HCT116 (cell line): ENCODE measurements at regions not wholly inside any gene's neighbourhood (a gene's known extent, or its start where the extent isn't known, plus 50 kb on each side); places are given as distances from the start of the nearest gene placed in this dataset.

Source experiments
- ATAC-seq: fragments of 200-7000 bp; cut with Tn5 transposase; 2 replicates; pipeline ENCODE4 v1.9.1; 2020; ENCODE audit warnings: mild to moderate bottlenecking, moderate library complexity
- BruUV-seq: library from RNA; stranded (reverse); fragments of 400-500 nt; replicated peaks from 2 replicates; lab custom pipeline; 2021; lab: Mats Ljungman, UMichigan
- CTCF ChIA-PET: fragments of 300-600 bp; sonication (Branson Sonifier 250); formaldehyde crosslinking; loops from one replicate; lab custom pipeline; 2021; ENCODE audit warnings: antibody characterized with exemption; lab: Charles Lee
- POLR2A ChIA-PET: fragments of 300-600, 350-600 bp; sonication (Branson Sonifier 250); formaldehyde crosslinking; loops from one replicate; lab custom pipeline; 2021; ENCODE audit warnings: antibody characterized with exemption; lab: Charles Lee
- RAD21 ChIA-PET, 2 experiments: fragments of 300-600 bp; sonication (Branson Sonifier 250); formaldehyde crosslinking; loops; one replicate each; lab custom pipeline; 2023; ENCODE audit warnings: low total read pairs in 2 of 2; ENCODE audit not compliant: uncharacterized antibody in 2 of 2, unreplicated experiment in 2 of 2, low non-redundant PET in 1 of 2; lab: Charles Lee
- DNase-seq: peaks from one replicate; pipeline ENCODE4 v3.0.0-alpha.2; 2010; ENCODE audit warnings: low read depth, low spot score
- H2AFZ ChIP-seq: fragments of 200-600 bp; shearing (Covaris generic), sonication (generic); 2 replicates; pipeline ENCODE4 v1.6.1; 2017; ENCODE audit warnings: low read depth, mixed run types, mixed read lengths, antibody characterized with exemption, low read length; ENCODE audit not compliant: poor library complexity, severe bottlenecking
- H3K27ac ChIP-seq: 2 replicates; pipeline ENCODE4 v1.5.1; 2012; ENCODE audit warnings: low read depth, low read length
- H3K27me3 ChIP-seq: fragments of 200-600 bp; sonication (generic); 2 replicates; pipeline ENCODE4 v1.6.1; 2016; ENCODE audit warnings: mixed run types, low read length, mixed read lengths; ENCODE audit not compliant: insufficient read depth
- H3K36me3 ChIP-seq, 2 experiments: fragments of 200-500 bp in 1 of 2; fragments of 200-600 bp in 1 of 2; sonication (Bioruptor generic) in 1 of 2; sonication (generic) in 1 of 2; 2 replicates each; pipeline versions ENCODE4 v1.5.1 to v1.6.1; 2014 to 2016; ENCODE audit warnings: low read length in 2 of 2, inconsistent platforms in 1 of 2, mixed read lengths in 1 of 2, mixed run types in 1 of 2; ENCODE audit not compliant: insufficient read depth in 2 of 2, control insufficient read depth in 1 of 2
- H3K4me1 ChIP-seq, 2 experiments: fragments of 200-600 bp in 1 of 2; sonication (generic) in 1 of 2; 2 replicates each; pipeline versions ENCODE4 v1.5.1 to v1.6.1; 2012 to 2017; ENCODE audit warnings: low read length in 2 of 2, inconsistent platforms in 1 of 2, mild to moderate bottlenecking in 1 of 2, mixed read lengths in 1 of 2, mixed run types in 1 of 2, moderate library complexity in 1 of 2; ENCODE audit not compliant: insufficient read depth in 2 of 2, control insufficient read depth in 1 of 2
- H3K4me2 ChIP-seq: fragments of 200-600 bp; sonication (generic); 2 replicates; pipeline ENCODE4 v1.6.1; 2017; ENCODE audit warnings: mixed run types, low read length, mixed read lengths
- H3K4me3 ChIP-seq, 2 experiments: fragments of 200-600 bp in 1 of 2; sonication (generic) in 1 of 2; replicated peaks in 1 of 2; 2 replicates each; pipeline ENCODE4 v1.5.1; 2011 to 2016; ENCODE audit warnings: low read length in 2 of 2, control low read depth in 1 of 2, low read depth in 1 of 2, mild to moderate bottlenecking in 1 of 2, mixed read lengths in 1 of 2, mixed run types in 1 of 2
- H3K79me2 ChIP-seq: fragments of 200-600 bp; sonication (generic); 2 replicates; pipeline ENCODE4 v1.6.1; 2017; ENCODE audit warnings: mild to moderate bottlenecking, mixed run types, low read length, moderate library complexity, mixed read lengths; ENCODE audit not compliant: insufficient read depth
- H3K9ac ChIP-seq: fragments of 200-600 bp; sonication (generic); 2 replicates; pipeline ENCODE4 v1.6.1; 2016; ENCODE audit warnings: low read length, mixed read lengths
- H3K9me2 ChIP-seq: fragments of 200-600 bp; sonication (generic), shearing (Covaris generic); 2 replicates; pipeline ENCODE4 v1.6.1; 2017; ENCODE audit warnings: mixed run types, mild to moderate bottlenecking, moderate library complexity; ENCODE audit not compliant: insufficient read depth
- H3K9me3 ChIP-seq, 2 experiments: fragments of 200-500 bp in 1 of 2; fragments of 200-600 bp in 1 of 2; sonication (Bioruptor generic) in 1 of 2; sonication (generic) in 1 of 2; 2 replicates each; pipeline ENCODE4 v1.6.1; 2014 to 2017; ENCODE audit warnings: low read length in 2 of 2, mixed read lengths in 2 of 2, inconsistent platforms in 1 of 2, low read depth in 1 of 2, mild to moderate bottlenecking in 1 of 2, mixed run types in 1 of 2, moderate library complexity in 1 of 2; ENCODE audit not compliant: control insufficient read depth in 1 of 2, insufficient read depth in 1 of 2
- H4K20me1 ChIP-seq: fragments of 200-600 bp; sonication (generic), shearing (Covaris generic); 2 replicates; pipeline ENCODE4 v1.6.1; 2017; ENCODE audit warnings: mixed run types, mild to moderate bottlenecking, moderate library complexity; ENCODE audit not compliant: insufficient read depth
- CEBPB ChIP-seq: IDR thresholded peaks from 2 replicates; pipeline ENCODE4 v1.6.1; 2012; ENCODE audit warnings: low read depth
- EGR1 ChIP-seq: IDR thresholded peaks from 2 replicates; pipeline ENCODE4 v1.6.1; 2012; ENCODE audit warnings: low read depth
- EZH2phosphoT487 ChIP-seq: fragments of 200-600 bp; IDR thresholded peaks from 2 replicates; pipeline ENCODE4 v1.6.1; 2018; ENCODE audit warnings: antibody characterized with exemption, borderline replicate concordance
- FOSL1 ChIP-seq: IDR thresholded peaks from 2 replicates; pipeline ENCODE4 v1.6.1; 2012; ENCODE audit warnings: low read depth
- JUND ChIP-seq: IDR thresholded peaks from 2 replicates; pipeline ENCODE4 v1.6.1; 2012
- POLR2A ChIP-seq: IDR thresholded peaks from 2 replicates; pipeline ENCODE4 v1.7.0; 2011; ENCODE audit warnings: borderline replicate concordance; ENCODE audit not compliant: insufficient read depth, insufficient read length; ENCODE audit errors: extremely low read depth
- POLR2AphosphoS5 ChIP-seq: IDR thresholded peaks from 2 replicates; pipeline ENCODE4 v1.6.1; 2011; ENCODE audit warnings: mild to moderate bottlenecking, low read depth, low read length, moderate library complexity
- RAD21 ChIP-seq: IDR thresholded peaks from 2 replicates; pipeline ENCODE4 v1.6.1; 2012; ENCODE audit warnings: low read depth, mild to moderate bottlenecking
- SP1 ChIP-seq: IDR thresholded peaks from 2 replicates; pipeline ENCODE4 v1.6.1; 2012; ENCODE audit warnings: low read depth
- SRF ChIP-seq: IDR thresholded peaks from 2 replicates; pipeline ENCODE4 v1.6.1; 2012; ENCODE audit warnings: low read depth
- intact Hi-C: fragments of 100-400 bp; cut with micrococcal nuclease; formaldehyde crosslinking; loops from 2 replicates; pipeline ENCODE4 v1.10.0; 2022
- TF ChIP-seq, protein P1 (sequence below): IDR thresholded peaks from 2 replicates; pipeline ENCODE4 v1.6.1; 2012
- TF ChIP-seq, protein P2 (sequence below): IDR thresholded peaks from 2 replicates; pipeline ENCODE4 v1.6.1; 2011; ENCODE audit warnings: mild to moderate bottlenecking, low read length, moderate library complexity; ENCODE audit not compliant: insufficient replicate concordance; ENCODE audit errors: extremely low read depth

DNA sequence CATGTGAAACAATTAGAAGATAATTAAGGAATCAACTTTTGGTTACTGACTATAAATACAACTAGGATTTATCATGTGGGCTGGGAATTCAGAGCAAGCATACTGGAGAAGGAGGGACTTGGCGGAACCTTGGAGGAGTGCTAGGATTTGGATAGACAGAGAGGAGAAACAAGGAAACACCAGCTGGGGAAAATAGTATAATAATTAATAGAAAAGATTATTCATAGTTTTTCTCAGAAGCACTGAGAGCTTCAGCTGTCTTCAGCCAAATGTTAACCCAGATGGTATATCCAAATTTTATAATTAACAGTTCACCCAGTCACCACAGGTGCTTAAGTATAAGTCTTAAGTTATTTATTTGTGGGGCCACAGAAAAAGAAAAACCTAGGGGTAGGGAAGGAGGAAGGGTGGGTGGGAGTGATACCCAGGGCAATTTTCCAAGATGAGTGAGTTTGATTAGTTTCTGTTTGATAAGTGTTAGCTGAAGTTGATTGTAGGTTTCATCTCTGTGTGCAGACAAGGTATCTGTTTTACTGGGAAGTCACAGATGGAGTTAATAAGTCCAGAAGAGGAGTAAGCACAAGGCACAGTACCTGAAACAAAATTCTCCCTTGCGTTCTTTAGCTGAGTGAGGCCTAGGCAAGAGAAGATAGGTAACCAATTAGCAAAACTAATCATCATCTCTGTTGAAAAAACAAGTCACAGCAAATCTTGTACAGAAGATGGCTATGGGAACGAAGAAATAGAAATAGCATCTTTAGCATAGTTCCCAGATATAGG lies 175.5 kb downstream of the TFAP2B start:
- H3K27me3 ChIP-seq: no peaks in the 10 kb centered on the region
- DNase-seq: no peak
- CTCF ChIA-PET: no interaction called here
- RAD21 ChIA-PET: no interaction called here
- no peak overlapping the region for H3K4me2 ChIP-seq
- no peaks in the 10 kb centered on the region for H3K36me3 ChIP-seq
- H3K4me3 ChIP-seq: no peak overlapping the region
- no peaks in the 10 kb centered on the region for H3K79me2 ChIP-seq
- no peak overlapping the region for H3K9ac ChIP-seq
- H3K9me3 ChIP-seq: peaks cover 11 to 15% of the 10 kb centered on the region in 2 experiments; a peak in 2 of 4 replicates
- H3K4me1 ChIP-seq: no peaks in the 10 kb centered on the region
- no peaks in the 10 kb centered on the region for H3K9me2 ChIP-seq
- intact Hi-C loops: no loop called here
- POLR2A ChIA-PET: no interaction called here
- no peak for ATAC-seq
- H4K20me1 ChIP-seq: no peaks in the 10 kb centered on the region; the same call in 1 of the 2 replicates
- no peak overlapping the region for H2AFZ ChIP-seq
- TF ChIP-seq, protein P1, sequence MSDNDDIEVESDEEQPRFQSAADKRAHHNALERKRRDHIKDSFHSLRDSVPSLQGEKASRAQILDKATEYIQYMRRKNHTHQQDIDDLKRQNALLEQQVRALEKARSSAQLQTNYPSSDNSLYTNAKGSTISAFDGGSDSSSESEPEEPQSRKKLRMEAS: no peak
- TF ChIP-seq EGR1 (no peak), SP1 (no peak), RAD21 (no peak), POLR2AphosphoS5 (no peak)
- TF ChIP-seq, protein P2, sequence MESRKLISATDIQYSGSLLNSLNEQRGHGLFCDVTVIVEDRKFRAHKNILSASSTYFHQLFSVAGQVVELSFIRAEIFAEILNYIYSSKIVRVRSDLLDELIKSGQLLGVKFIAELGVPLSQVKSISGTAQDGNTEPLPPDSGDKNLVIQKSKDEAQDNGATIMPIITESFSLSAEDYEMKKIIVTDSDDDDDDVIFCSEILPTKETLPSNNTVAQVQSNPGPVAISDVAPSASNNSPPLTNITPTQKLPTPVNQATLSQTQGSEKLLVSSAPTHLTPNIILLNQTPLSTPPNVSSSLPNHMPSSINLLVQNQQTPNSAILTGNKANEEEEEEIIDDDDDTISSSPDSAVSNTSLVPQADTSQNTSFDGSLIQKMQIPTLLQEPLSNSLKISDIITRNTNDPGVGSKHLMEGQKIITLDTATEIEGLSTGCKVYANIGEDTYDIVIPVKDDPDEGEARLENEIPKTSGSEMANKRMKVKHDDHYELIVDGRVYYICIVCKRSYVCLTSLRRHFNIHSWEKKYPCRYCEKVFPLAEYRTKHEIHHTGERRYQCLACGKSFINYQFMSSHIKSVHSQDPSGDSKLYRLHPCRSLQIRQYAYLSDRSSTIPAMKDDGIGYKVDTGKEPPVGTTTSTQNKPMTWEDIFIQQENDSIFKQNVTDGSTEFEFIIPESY: no peak
- BruUV-seq: no TSS peak
- no peak overlapping the region for H3K27ac ChIP-seq

DNA sequence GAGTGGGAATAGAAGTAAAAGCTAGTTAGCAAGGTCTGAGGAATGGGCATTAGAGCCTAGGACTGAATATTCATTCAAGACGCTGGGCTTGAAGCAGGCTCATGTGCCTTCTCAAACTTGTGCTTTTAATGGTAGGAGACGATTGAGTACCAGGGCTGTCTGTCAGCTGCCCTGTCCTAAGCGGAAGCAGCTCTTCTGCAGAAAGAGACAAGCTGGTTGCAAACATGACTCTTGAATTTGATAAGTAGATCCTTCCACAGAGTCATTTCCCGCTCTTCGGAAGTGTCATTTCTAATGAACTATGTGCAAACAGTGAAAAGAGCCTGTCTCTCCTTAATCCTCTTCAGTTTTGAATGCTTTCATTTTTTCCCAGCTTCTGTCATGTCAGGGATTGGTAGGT lies 176.4 kb downstream of the TFAP2B start:
- TF ChIP-seq RAD21: no peak
- no peak for TF ChIP-seq POLR2A
- TF ChIP-seq CEBPB: no peak
- no peak for TF ChIP-seq EZH2phosphoT487
- TF ChIP-seq JUND: no peak
- no peak for TF ChIP-seq SRF
- no peak for TF ChIP-seq FOSL1
- no peak for TF ChIP-seq POLR2AphosphoS5
- TF ChIP-seq, all 23 proteins: peak for 0
- ATAC-seq (no peak), DNase-seq (no peak)
- POLR2A ChIA-PET: no interaction called here
- CTCF ChIA-PET: no interaction called here
- Histone ChIP-seq H3K27ac (no peak overlapping the region), H3K4me3 (no peak overlapping the region), H3K36me3 (no peaks in the 10 kb centered on the region), H3K4me2 (no peak overlapping the region), H3K79me2 (no peaks in the 10 kb centered on the region), H3K9me3 (peaks cover 4 to 15% of the 10 kb centered on the region in 2 experiments; a peak in 2 of 4 replicates), H3K9ac (no peak overlapping the region), H3K27me3 (no peaks in the 10 kb centered on the region), H2AFZ (no peak overlapping the region), H3K4me1 (no peaks in the 10 kb centered on the region), H3K9me2 (no peaks in the 10 kb centered on the region), H4K20me1 (no peaks in the 10 kb centered on the region; the same call in 1 of the 2 replicates)
- RAD21 ChIA-PET: no interaction called here
- BruUV-seq: no TSS peak
- intact Hi-C loops: no loop called here
